Lung (tissue), 11 donors: ENCODE measurements at regions not wholly inside any gene's neighbourhood (a gene's known extent, or its start where the extent isn't known, plus 50 kb on each side); places are given as distances from the start of the nearest gene placed in this dataset.
A peak's percentile ranks its signal among the peaks of the same experiment; 100 is the strongest.

Source experiments
- ATAC-seq: fragments of 200-7000 bp; cut with Tn5 transposase; one replicate; pipeline ENCODE4 v1.9.1; 2020; ENCODE audit warnings: moderate number of reproducible peaks; ENCODE audit not compliant: insufficient read depth, low FRiP score
- DNase-seq, 3 donors: peaks; one replicate each; pipeline ENCODE4 v3.0.0-alpha.2; 2013 to 2017
- H3K27ac ChIP-seq, 2 donors: one replicate each; pipeline ENCODE4 v1.5.1; 2013; ENCODE audit warnings: mild to moderate bottlenecking in 2 of 2, moderate library complexity in 2 of 2, control low read depth in 1 of 2, inconsistent platforms in 1 of 2, low read depth in 1 of 2, low read length in 1 of 2
- H3K27me3 ChIP-seq, 3 donors: one replicate each; pipeline ENCODE4 v1.5.1; 2013; ENCODE audit warnings: low read length in 2 of 3; ENCODE audit not compliant: control insufficient read depth in 3 of 3, insufficient read depth in 3 of 3
- H3K36me3 ChIP-seq, 4 donors: one replicate each; pipeline ENCODE4 v1.5.1; 2013; ENCODE audit warnings: low read length in 4 of 4, mild to moderate bottlenecking in 1 of 4, moderate library complexity in 1 of 4; ENCODE audit not compliant: control insufficient read depth in 4 of 4, insufficient read depth in 4 of 4
- H3K4me1 ChIP-seq, 5 donors: one replicate each; pipeline ENCODE4 v1.5.1; 2013; ENCODE audit warnings: low read length in 5 of 5, mild to moderate bottlenecking in 2 of 5, moderate library complexity in 1 of 5; ENCODE audit not compliant: control insufficient read depth in 5 of 5, insufficient read depth in 5 of 5
- H3K4me3 ChIP-seq: one replicate; pipeline ENCODE4 v1.5.1; 2013; ENCODE audit warnings: mild to moderate bottlenecking, control low read depth, moderate library complexity
- H3K9ac ChIP-seq, 2 donors: one replicate each; pipeline ENCODE4 v1.5.1; 2013; ENCODE audit warnings: low read length in 2 of 2, control low read depth in 1 of 2; ENCODE audit not compliant: insufficient read depth in 1 of 2
- H3K9me3 ChIP-seq, 4 donors: one replicate each; pipeline ENCODE4 v1.5.1; 2013; ENCODE audit warnings: low read length in 3 of 4, mild to moderate bottlenecking in 1 of 4, moderate library complexity in 1 of 4; ENCODE audit not compliant: control insufficient read depth in 4 of 4, insufficient read depth in 3 of 4
- WGBS, 2 donors: extraction: QIAGEN DNeasy Blood & Tissue Kit; methylation state at CpG; one replicate each; pipeline ENCODE4 v1.1.7; 2013; 5-methylcytosine and 5-hydroxymethylcytosine counted together
- TF ChIP-seq, protein P1 (sequence below): IDR thresholded peaks from 2 replicates; pipeline ENCODE4 v1.5.1; 2012; ENCODE audit warnings: mild to moderate bottlenecking; ENCODE audit errors: control extremely low read depth, extremely low read depth
- donor health status: control.
- donor health status: control.
- donor health status: Bipolar disorder and iron deficiency.
- donor health status: healthy.
- donor health status: DM: yes; HTN: yes; CAD: no.

DNA sequence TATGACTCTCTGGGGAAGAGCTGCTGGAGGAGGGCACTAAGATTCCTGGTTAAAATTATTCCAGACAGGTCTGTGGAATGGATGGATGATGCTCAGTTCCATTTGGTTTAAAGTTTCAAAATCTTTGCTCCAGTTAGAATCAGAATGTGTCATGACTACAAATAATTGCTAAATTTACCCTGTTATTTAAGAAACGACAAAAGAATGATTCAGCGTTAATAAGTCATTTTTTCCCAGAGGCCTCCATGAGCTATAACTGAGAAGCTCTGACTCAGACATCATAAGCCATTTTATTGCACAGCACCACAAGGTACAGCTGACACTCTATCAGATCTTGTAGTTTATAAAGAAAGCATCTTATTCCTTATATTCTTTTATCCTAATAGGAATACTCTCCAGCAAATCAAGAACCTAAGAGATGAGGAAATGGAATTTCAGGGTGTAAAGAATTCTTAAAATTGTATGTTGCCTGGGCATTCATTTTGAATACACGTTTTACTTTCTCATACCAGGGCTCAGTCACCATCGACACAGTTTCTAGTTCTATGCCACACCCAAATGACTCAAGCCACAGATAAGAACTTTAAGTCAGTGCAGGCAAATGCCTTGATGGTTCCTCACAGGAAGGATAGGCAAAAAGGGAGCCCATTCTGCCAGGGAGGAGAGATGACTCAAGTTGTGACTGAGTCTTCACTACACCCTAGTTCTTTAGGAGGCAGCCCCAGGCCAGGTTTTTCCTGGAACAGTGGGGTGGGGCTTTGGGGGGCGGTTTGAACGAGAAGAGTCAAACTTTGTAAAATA lies 636.0 kb downstream of the MMUT start:
- WGBS, 2 donors: 76 to 85% methylated on average over 6 of the region's 6 CpGs
- Histone ChIP-seq H3K4me3 (no peak overlapping the region), H3K9ac (no peak overlapping the region), H3K36me3 (no peaks in the 10 kb centered on the region), H3K4me1 (no peaks in the 10 kb centered on the region), H3K9me3 (peaks cover 0 to 3% (median 0%) of the 10 kb centered on the region in 4 donors), H3K27ac (no peak overlapping the region), H3K27me3 (no peaks in the 10 kb centered on the region)
- DNase-seq: no peak
- ATAC-seq: peak; percentile 73
- TF ChIP-seq, protein P1, sequence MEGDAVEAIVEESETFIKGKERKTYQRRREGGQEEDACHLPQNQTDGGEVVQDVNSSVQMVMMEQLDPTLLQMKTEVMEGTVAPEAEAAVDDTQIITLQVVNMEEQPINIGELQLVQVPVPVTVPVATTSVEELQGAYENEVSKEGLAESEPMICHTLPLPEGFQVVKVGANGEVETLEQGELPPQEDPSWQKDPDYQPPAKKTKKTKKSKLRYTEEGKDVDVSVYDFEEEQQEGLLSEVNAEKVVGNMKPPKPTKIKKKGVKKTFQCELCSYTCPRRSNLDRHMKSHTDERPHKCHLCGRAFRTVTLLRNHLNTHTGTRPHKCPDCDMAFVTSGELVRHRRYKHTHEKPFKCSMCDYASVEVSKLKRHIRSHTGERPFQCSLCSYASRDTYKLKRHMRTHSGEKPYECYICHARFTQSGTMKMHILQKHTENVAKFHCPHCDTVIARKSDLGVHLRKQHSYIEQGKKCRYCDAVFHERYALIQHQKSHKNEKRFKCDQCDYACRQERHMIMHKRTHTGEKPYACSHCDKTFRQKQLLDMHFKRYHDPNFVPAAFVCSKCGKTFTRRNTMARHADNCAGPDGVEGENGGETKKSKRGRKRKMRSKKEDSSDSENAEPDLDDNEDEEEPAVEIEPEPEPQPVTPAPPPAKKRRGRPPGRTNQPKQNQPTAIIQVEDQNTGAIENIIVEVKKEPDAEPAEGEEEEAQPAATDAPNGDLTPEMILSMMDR: no peak

DNA sequence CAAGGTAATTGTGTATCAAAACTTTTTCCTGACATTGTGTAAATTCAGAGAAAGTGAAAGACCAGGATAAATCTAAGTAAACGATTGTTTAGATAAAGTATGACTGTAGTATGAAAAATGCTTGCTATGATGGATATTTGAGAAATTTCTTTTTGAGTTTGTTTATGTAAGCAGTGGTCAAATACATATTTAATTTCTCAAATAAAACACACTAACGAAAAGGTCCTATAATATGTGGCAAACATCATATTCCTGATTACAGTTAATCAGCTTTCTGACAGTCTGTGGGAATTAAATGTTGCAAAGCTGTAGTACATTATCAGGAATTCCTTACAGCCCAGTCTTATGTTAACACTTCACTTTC lies 636.9 kb downstream of the MMUT start:
- TF ChIP-seq, protein P1: no peak
- no peak overlapping the region for H3K4me3 ChIP-seq
- ATAC-seq: no peak
- 48 to 60% methylated on average over 2 of the region's 2 CpGs for WGBS, 2 donors
- no peak for DNase-seq
- H3K27me3 ChIP-seq: no peaks in the 10 kb centered on the region
- peaks cover 0 to 3% (median 0%) of the 10 kb centered on the region in 4 donors for H3K9me3 ChIP-seq
- H3K9ac ChIP-seq: no peak overlapping the region
- H3K36me3 ChIP-seq: no peaks in the 10 kb centered on the region
- H3K4me1 ChIP-seq: no peaks in the 10 kb centered on the region
- H3K27ac ChIP-seq: no peak overlapping the region

DNA sequence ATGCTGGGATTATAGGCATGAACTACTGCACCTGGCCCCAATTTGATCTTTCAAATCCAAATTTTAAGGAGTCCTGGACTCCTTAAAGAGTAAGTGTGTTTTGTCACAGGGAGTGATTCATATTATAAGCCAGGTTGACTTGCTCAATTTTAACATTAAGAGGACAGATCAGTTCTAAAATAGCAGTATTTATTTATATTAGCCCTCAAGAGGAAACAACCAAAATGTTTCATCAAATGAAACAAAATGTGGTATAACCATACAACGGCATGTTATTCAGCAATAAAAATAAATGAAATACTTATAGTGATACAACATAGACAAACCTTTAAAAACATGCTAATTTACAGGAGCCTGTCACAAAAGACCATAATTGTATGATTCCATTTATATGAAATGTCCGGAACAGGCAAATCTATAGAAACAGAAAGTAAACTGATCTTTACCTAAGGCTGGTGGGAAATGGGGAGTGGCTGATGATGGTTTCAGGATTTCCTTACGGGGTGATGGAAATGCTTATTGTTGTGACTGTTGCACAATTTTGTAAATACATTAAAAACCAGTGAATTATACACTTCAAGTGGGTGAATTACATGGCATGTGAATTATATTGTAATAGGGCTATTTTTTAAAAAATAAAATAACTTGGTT lies 637.4 kb downstream of the MMUT start:
- no peaks in the 10 kb centered on the region for H3K36me3 ChIP-seq
- DNase-seq (no peak), ATAC-seq (no peak)
- H3K27me3 ChIP-seq: no peaks in the 10 kb centered on the region
- no peak overlapping the region for H3K4me3 ChIP-seq
- TF ChIP-seq, protein P1: no peak
- no peaks in the 10 kb centered on the region for H3K4me1 ChIP-seq
- WGBS, 2 donors: 66 to 79% methylated on average over 3 of the region's 3 CpGs
- no peak overlapping the region for H3K27ac ChIP-seq
- peaks cover 0 to 3% (median 0%) of the 10 kb centered on the region in 4 donors for H3K9me3 ChIP-seq
- no peak overlapping the region for H3K9ac ChIP-seq
